NB4 (cell line): ENCODE measurements at regions not wholly inside any gene's neighbourhood (a gene's known extent, or its start where the extent isn't known, plus 50 kb on each side); places are given as distances from the start of the nearest gene placed in this dataset.

Experiments
- DNase-seq: peaks from one replicate; pipeline ENCODE4 v3.0.0; 2010; ENCODE audit warnings: low read depth
- H3K4me3 ChIP-seq: one replicate; pipeline ENCODE4 v1.5.1; 2011; ENCODE audit warnings: mild to moderate bottlenecking, low read depth, low read length, moderate library complexity
- CTCF ChIP-seq: IDR thresholded peaks from one replicate; pipeline ENCODE4 v1.5.1; 2012; ENCODE audit warnings: low read depth, low read length
- MAX ChIP-seq: IDR thresholded peaks from 2 replicates; pipeline ENCODE4 v1.6.1; 2011; ENCODE audit warnings: low read depth, low read length
- MYC ChIP-seq: IDR thresholded peaks from 2 replicates; pipeline ENCODE4 v1.6.1; 2011; ENCODE audit warnings: low read depth, low read length
- POLR2A ChIP-seq: IDR thresholded peaks from 2 replicates; pipeline ENCODE4 v1.6.1; 2011; ENCODE audit warnings: mild to moderate bottlenecking; ENCODE audit not compliant: insufficient read length; ENCODE audit errors: extremely low read depth

- no peak overlapping the region for H3K4me3 ChIP-seq
- TF ChIP-seq CTCF = no peak
- TF ChIP-seq POLR2A = no peak
- TF ChIP-seq MAX = no peak
- no peak for TF ChIP-seq MYC
- no peak for DNase-seq
These were observed 264.7 kb upstream of the NECTIN3 start for GRCh38 chr3:110806924-110807323.

- TF ChIP-seq MYC (no peak), POLR2A (no peak), CTCF (no peak)
- no peak overlapping the region for H3K4me3 ChIP-seq
- DNase-seq = no peak
These were observed 263.0 kb upstream of the NECTIN3 start for GRCh38 chr3:110808630-110809029.

- TF ChIP-seq POLR2A (no peak), MYC (no peak), CTCF (no peak), MAX (no peak)
- H3K4me3 ChIP-seq = no peak overlapping the region
- no peak for DNase-seq
These were observed 261.3 kb upstream of the NECTIN3 start for GRCh38 chr3:110810356-110810755.

DNA sequence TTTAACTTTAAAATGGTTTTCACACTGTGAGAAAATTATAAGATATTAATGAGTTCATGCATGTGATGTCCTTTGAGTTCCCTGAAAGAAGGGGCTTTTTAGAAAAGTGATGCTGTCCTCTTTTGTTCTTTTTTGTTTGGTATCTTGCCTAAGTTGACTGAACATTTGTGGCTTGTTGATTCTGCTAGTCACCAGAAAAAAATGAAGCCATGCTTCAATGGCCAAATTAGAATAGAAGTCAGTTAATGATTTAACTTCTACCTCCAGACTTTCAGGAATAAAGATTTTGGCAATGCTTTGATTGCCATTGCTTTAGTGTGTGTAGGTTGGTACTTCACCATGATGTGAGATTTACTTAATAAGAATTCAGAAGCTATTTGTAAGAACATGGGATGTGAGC, 260.6 kb upstream of the NECTIN3 start:
- TF ChIP-seq MAX (no peak), CTCF (no peak), POLR2A (no peak), MYC (no peak)
- no peak for DNase-seq
- no peak overlapping the region for H3K4me3 ChIP-seq

GRCh38 chr3:110813541-110813940, 258.1 kb upstream of the NECTIN3 start:
- no peak overlapping the region for H3K4me3 ChIP-seq
- DNase-seq = no peak
- TF ChIP-seq POLR2A (no peak), MYC (no peak), CTCF (no peak), MAX (no peak)

- DNase-seq = peak; percentile 50
- TF ChIP-seq POLR2A (no peak), MAX (no peak), MYC (no peak), CTCF (no peak)
- H3K4me3 ChIP-seq = no peak overlapping the region
These were observed 257.2 kb upstream of the NECTIN3 start for GRCh38 chr3:110814170-110815007.
